Endodermal cell (in vitro differentiated cells): ENCODE measurements at regions not wholly inside any gene's neighbourhood (a gene's known extent, or its start where the extent isn't known, plus 50 kb on each side); places are given as distances from the start of the nearest gene placed in this dataset.
A peak's percentile ranks its signal among the peaks of the same experiment; 100 is the strongest.

Experiments used
- DNase-seq: peaks from one replicate; pipeline ENCODE4 v3.0.0-alpha.2; 2017
- H3K27ac ChIP-seq: 2 replicates; pipeline ENCODE4 v1.5.1; 2013; ENCODE audit warnings: mild to moderate bottlenecking, low read depth, low read length, moderate library complexity
- H3K27me3 ChIP-seq: 2 replicates; pipeline ENCODE4 v1.6.1; 2013; ENCODE audit warnings: mild to moderate bottlenecking, low read length, moderate library complexity; ENCODE audit not compliant: insufficient read depth, control insufficient read depth, poor library complexity, severe bottlenecking
- H3K36me3 ChIP-seq: 2 replicates; pipeline ENCODE4 v1.7.0; 2013; ENCODE audit warnings: mild to moderate bottlenecking, low read length, moderate library complexity; ENCODE audit not compliant: control insufficient read depth, insufficient read depth
- H3K4me1 ChIP-seq: one replicate; pipeline ENCODE4 v1.7.0; 2013; ENCODE audit warnings: low read length; ENCODE audit not compliant: control insufficient read depth, insufficient read depth
- H3K4me3 ChIP-seq: 2 replicates; pipeline ENCODE4 v1.5.1; 2013; ENCODE audit warnings: mild to moderate bottlenecking, low read length, moderate library complexity
- H3K9ac ChIP-seq: 2 replicates; pipeline ENCODE4 v1.6.1; 2013; ENCODE audit warnings: mild to moderate bottlenecking, low read length, moderate library complexity; ENCODE audit not compliant: poor library complexity, severe bottlenecking; ENCODE audit errors: extremely low read depth
- H3K9me3 ChIP-seq: 2 replicates; pipeline ENCODE4 v1.6.1; 2013; ENCODE audit warnings: mild to moderate bottlenecking, low read length, moderate library complexity; ENCODE audit not compliant: control insufficient read depth
- H3K27ac Mint-ChIP-seq: 2 replicates; pipeline ENCODE4 v1.8.0; 2020; ENCODE audit warnings: mixed read lengths
- H3K27me3 Mint-ChIP-seq: 2 replicates; pipeline ENCODE4 v1.8.0; 2021; ENCODE audit warnings: mild to moderate bottlenecking, mixed read lengths; ENCODE audit not compliant: insufficient read depth
- H3K36me3 Mint-ChIP-seq: 2 replicates; pipeline ENCODE4 v1.8.0; 2020; ENCODE audit warnings: low read depth, mixed read lengths
- H3K4me1 Mint-ChIP-seq: 2 replicates; pipeline ENCODE4 v1.8.0; 2020; ENCODE audit warnings: mixed read lengths
- H3K4me3 Mint-ChIP-seq: 2 replicates; pipeline ENCODE4 v1.8.0; 2020; ENCODE audit warnings: mild to moderate bottlenecking, moderate library complexity, mixed read lengths
- H3K9me3 Mint-ChIP-seq: 2 replicates; pipeline ENCODE4 v1.8.0; 2020; ENCODE audit warnings: mild to moderate bottlenecking, mixed read lengths
- WGBS, 2 experiments: methylation state at CpG; one replicate each; pipeline versions ENCODE4 v1.1.5 to v1.1.7; 2013; ENCODE audit warnings: missing lambda C conversion rate in 2 of 2, mixed read lengths in 1 of 2; ENCODE audit not compliant: insufficient coverage in 1 of 2, insufficient read length in 1 of 2; 5-methylcytosine and 5-hydroxymethylcytosine counted together
- TF ChIP-seq, protein P1 (sequence below): fragments of 200-600 bp; sonication (generic); conservative IDR thresholded peaks from 2 replicates; pipeline ENCODE4 v1.5.0; 2021; ENCODE audit warnings: antibody characterized with exemption, mild to moderate bottlenecking

- no peak overlapping the region for H3K27ac Mint-ChIP-seq
- peaks cover under 1% of the 10 kb centered on the region for H3K4me1 Mint-ChIP-seq
- Histone ChIP-seq H3K27ac (no peak overlapping the region), H3K9me3 (peaks cover 6% of the 10 kb centered on the region), H3K27me3 (no peaks in the 10 kb centered on the region), H3K9ac (no peak overlapping the region), H3K4me1 (no peaks in the 10 kb centered on the region), H3K4me3 (no peak overlapping the region), H3K36me3 (no peaks in the 10 kb centered on the region)
- DNase-seq: peak; percentile 49
- peaks cover 9% of the 10 kb centered on the region for H3K9me3 Mint-ChIP-seq
- H3K4me3 Mint-ChIP-seq: no peak overlapping the region
- H3K36me3 Mint-ChIP-seq: no peaks in the 10 kb centered on the region
- no peaks in the 10 kb centered on the region for H3K27me3 Mint-ChIP-seq
- TF ChIP-seq, protein P1, sequence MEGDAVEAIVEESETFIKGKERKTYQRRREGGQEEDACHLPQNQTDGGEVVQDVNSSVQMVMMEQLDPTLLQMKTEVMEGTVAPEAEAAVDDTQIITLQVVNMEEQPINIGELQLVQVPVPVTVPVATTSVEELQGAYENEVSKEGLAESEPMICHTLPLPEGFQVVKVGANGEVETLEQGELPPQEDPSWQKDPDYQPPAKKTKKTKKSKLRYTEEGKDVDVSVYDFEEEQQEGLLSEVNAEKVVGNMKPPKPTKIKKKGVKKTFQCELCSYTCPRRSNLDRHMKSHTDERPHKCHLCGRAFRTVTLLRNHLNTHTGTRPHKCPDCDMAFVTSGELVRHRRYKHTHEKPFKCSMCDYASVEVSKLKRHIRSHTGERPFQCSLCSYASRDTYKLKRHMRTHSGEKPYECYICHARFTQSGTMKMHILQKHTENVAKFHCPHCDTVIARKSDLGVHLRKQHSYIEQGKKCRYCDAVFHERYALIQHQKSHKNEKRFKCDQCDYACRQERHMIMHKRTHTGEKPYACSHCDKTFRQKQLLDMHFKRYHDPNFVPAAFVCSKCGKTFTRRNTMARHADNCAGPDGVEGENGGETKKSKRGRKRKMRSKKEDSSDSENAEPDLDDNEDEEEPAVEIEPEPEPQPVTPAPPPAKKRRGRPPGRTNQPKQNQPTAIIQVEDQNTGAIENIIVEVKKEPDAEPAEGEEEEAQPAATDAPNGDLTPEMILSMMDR: peak; percentile 27
- 96% methylated on average over 3 to 6 of the region's 6 CpGs for WGBS, 2 experiments
Observed at GRCh38 chr6:115468272-115469005, 592.3 kb downstream of the FRK start.

GRCh38 chr6:115467726-115468125 is 593.0 kb downstream of the FRK start:
- Histone ChIP-seq H3K36me3 (no peaks in the 10 kb centered on the region), H3K4me3 (no peak overlapping the region), H3K4me1 (no peaks in the 10 kb centered on the region), H3K27me3 (no peaks in the 10 kb centered on the region), H3K9ac (no peak overlapping the region), H3K27ac (no peak overlapping the region), H3K9me3 (peaks cover 6% of the 10 kb centered on the region)
- peaks cover 11% of the 10 kb centered on the region for H3K9me3 Mint-ChIP-seq
- WGBS, 2 experiments: 80% methylated on average over 2 of the region's 2 CpGs; no CpG with 5 or more reads in 1 of the 2 experiments
- no peaks in the 10 kb centered on the region for H3K27me3 Mint-ChIP-seq
- no peak overlapping the region for H3K27ac Mint-ChIP-seq
- no peak overlapping the region for H3K4me3 Mint-ChIP-seq
- no peaks in the 10 kb centered on the region for H3K36me3 Mint-ChIP-seq
- peak; percentile 46 for DNase-seq
- TF ChIP-seq, protein P1: no peak
- no peaks in the 10 kb centered on the region for H3K4me1 Mint-ChIP-seq

DNA sequence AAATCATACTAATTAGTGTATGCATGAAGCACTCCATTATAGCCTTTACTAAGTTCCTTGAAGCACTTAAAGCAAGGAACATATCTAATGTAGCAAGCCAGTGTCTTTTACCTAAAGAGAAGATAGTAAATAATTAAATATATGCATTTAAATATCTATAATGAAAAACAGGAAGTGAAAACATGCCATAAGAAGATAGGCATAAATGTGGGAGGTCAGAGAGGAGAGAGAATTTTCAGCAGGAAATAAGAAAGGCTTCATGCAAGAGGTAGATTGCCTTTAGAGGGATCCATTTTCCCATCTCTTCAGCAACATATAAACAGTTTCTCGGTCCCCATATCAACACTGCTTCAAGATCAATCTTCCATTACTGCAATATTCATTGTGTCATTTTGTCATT is 599.8 kb downstream of the FRK start:
- Mint-ChIP-seq H3K27me3 (no peaks in the 10 kb centered on the region), H3K9me3 (peaks cover 11% of the 10 kb centered on the region), H3K36me3 (no peaks in the 10 kb centered on the region), H3K27ac (no peak overlapping the region), H3K4me1 (no peaks in the 10 kb centered on the region), H3K4me3 (no peak overlapping the region)
- Histone ChIP-seq H3K27ac (no peak overlapping the region), H3K9ac (no peak overlapping the region), H3K36me3 (no peaks in the 10 kb centered on the region), H3K9me3 (peaks cover 6% of the 10 kb centered on the region), H3K4me3 (no peak overlapping the region), H3K27me3 (no peaks in the 10 kb centered on the region), H3K4me1 (no peaks in the 10 kb centered on the region)
- no CpG with 5 or more reads among the region's 1 CpG for WGBS, 2 experiments
- TF ChIP-seq, protein P1: no peak
- no peak for DNase-seq
